NCI-H2029 treated with DMSO at 0.1 percent for 48 hours (cell line): ENCODE measurements at regions not wholly inside any gene's neighbourhood (a gene's known extent, or its start where the extent isn't known, plus 50 kb on each side); places are given as distances from the start of the nearest gene placed in this dataset.
"Not testable (repeated sequence)": the region's sequence is repeated elsewhere in the genome, so short reads cannot be mapped to it uniquely, and the experiment has no call there.

Experiments used
- DNase-seq: peaks from one replicate; lab custom pipeline; 2025; lab: John Stamatoyannopoulos, UW

DNA sequence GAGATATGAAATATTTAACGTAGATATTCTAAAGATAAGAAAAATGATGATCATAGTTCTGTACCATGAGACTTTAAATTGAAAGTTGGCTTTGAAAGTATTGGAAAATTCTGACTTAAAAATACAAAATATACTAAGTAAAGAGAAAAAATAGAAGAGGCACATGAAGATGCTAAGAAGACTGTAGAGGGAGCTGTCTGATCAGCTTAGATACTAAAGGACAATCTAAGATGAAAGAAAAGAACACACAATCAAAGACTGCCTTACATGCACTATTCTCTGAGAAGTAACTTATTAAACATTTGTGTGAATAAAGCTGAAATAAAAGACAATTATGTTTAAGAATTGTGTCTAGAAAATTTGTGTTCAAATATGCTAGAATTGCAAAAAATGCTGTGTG is 55.1 kb downstream of the RBMXL2 start:
- peak; percentile 2 for DNase-seq

GRCh38 chr11:7150104-7150503 is 61.3 kb downstream of the RBMXL2 start:
- not testable (repeated sequence) for DNase-seq

DNA sequence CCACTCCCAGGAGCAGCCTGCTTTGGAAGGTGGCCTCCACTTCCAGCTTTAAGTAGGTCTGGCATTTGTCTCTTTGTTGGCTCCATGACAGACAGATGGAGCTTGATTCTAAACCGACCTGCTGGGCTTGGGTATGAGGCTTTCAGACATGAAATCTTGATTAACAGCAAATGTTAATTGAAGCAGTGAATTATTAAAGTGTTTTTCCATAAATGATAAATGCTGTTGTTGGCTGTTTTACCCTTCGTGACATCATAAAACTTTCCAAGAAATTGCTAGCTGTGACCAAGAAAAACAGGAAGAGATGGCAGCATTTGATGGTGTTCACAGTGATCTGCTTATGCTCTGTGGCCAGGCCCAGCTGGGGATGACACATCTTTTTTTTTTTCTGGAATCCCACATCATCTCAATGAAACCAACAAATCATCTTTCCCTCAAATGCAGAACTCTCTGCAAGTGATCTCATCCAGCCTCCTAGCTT is 66.1 kb downstream of the RBMXL2 start:
- DNase-seq, result no peak

DNA sequence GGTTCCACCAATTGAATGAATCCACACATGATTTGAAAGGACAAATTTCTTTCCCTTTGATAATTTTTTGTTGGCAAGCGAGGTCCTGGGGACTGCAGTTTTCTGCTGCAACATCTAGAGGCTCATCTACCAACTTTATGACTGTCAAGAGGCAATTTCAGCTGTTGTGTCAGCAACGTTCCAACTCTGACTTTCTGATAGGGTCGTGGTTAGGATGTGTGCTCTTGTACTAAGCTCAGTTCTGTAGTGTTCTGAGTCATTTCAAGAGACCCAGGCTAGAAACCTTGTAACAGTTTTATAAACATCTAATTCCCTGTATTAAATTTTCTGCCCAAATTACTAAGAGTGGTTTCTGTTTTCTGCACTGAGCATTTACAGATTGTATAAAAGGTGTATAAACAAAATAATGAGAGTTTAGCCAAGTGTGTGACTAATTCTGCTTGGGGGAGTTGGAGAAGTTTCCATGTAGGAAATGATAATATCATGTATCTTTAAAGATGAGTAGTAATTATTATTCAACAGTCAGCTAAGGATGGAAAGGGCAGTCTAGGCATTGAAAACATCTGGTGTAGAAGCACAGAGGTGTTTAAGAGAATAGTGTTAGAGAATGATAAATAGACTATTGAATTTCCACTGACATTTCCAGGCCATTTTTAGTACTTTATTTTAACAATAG is 72.2 kb downstream of the RBMXL2 start:
- DNase-seq, result no peak

DNA sequence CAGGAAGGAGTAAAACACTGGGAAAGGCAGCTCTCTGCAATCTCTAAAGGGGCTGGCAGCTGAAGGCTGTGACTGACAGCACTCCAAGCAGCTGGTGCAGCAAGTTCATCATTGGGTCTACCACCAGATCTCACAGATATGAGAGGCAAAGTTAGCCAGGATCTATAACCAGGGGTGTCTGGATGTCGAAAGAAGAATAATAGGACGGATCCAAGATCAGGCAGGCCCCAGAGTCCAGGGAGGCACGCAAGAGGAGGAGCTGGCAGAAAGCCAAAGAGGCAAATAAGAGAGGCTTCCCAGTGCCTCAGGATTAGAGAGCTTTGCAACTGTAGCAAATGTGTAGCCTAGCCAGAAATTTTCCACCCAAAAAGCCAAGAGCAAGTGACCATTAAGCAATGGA is 77.1 kb downstream of the RBMXL2 start:
- peak; percentile 5 for DNase-seq

- DNase-seq, result peak; percentile 51
Observed at GRCh38 chr11:7167976-7168740, 79.4 kb downstream of the RBMXL2 start.

DNA sequence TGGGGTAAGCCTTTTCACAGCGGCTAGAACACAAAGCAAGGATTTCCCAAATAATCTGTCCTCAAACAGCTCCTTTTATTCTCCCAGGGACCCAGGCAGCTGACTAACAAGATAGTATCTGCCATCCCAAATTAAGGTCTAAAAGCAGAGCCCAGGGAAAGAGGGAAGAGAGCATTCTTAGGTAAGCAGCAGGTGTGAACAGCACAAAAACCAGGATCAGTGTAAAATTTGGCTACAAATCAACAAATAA is 79.9 kb downstream of the RBMXL2 start:
- DNase-seq, result no peak

- no peak for DNase-seq
Observed at GRCh38 chr11:7170431-7170830, 81.3 kb upstream of the SYT9 start.

DNA sequence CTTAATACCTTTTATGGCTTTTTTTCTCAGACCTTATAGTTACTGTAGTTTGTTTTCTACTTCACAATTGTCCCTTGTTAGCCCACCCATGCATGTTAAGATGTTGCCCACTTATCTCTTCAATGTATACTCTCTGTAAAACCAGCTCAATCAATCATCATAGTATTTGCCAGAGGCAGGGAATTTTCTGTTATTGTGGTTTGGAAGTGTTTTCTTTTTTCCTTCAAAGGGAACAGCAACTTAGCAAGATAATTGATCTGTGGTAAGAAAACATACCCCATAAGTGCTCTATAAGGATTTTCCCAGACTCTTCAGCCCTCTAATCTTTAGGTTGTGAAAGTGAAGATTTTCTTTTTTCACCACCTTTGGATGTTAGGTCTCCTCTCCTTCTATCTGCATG is 76.7 kb upstream of the SYT9 start:
- DNase-seq, result no peak

GRCh38 chr11:7186190-7186589 is 65.5 kb upstream of the SYT9 start:
- no peak for DNase-seq

- DNase-seq, result no peak
Observed at GRCh38 chr11:7186676-7187075, 65.0 kb upstream of the SYT9 start.

DNA sequence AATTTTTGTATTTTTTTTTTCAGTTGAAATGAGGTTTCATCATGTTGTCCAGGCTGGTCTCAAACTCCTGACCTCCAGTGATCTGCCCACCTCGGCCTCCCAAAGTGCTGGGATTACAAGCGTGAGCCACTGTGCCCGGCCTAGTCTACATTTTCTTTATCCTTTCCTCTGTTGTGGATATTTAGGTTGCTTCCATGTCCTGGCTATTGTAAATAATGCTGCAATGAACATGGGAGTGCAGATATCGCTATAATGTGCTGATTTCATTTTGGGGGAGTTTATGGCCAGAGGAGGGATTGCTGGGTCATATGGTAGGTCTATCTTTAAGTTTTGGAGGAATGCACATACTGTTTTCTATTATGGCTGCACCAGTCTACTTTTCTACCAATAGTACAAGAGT is 58.9 kb upstream of the SYT9 start:
- not testable (repeated sequence) for DNase-seq

DNA sequence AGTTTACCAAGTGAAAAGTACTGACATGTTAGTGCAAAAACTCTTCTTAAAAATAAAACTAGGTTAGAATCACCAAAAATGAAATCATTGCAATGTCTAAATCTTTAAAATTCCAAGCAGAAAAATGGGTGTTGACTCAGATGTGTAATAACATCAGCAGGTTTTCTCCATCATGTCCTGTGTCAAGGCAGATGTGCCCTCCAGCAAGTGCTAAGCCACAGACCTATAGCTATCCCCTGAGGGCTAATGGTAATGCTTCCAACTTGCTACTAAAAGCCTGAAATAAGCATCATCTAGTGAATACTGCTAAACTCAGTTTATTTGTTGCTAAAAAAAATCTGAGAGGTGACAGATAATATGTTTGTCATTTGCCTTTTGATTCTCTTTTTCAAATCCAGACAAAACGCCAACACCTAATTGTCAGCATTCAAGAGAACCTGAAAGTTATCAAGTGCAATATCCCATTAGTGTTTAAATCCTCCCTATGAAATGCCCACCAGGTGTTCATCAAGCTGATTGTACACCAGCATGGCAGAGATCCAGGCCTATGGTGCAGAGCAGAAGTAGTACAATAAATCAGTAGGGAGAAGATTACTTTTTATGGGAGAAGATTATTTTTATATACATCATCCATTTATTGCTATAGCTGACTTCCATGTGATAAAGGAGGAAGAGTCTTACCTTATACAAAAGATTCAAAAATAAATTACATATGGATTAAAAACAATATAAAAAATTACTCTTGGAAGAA is 55.1 kb upstream of the SYT9 start:
- DNase-seq, result no peak

DNA sequence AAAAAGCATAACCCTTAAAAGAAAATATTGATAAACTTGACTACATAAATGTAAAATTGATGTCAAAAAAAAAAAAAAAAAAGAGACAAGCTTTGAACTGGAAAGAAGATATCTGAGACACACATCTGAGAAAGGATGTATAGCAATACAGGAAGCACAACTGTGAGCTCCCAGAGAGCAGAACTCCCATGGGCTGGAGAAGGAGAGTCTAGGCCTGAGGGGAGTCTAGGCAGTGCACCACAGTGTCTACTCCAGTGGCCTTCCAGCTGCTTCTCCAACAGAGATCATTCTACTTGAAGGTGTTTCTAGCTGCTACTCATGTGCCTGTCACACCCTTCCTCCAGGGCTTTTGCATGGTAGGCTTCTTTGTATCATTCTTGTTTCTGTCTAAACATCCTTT is 54.2 kb upstream of the SYT9 start:
- DNase-seq, result no peak
